Stomach (tissue), 8 donors: ENCODE measurements at regions not wholly inside any gene's neighbourhood (a gene's known extent, or its start where the extent isn't known, plus 50 kb on each side); places are given as distances from the start of the nearest gene placed in this dataset.
A peak's percentile ranks its signal among the peaks of the same experiment; 100 is the strongest.

Source experiments
- DNase-seq, 2 donors: peaks; one replicate each; pipeline versions ENCODE4 v3.0.0 to v3.0.0-alpha.2; 2013 to 2019
- H3K27ac ChIP-seq, 5 donors: fragments of 200-600 bp in 4 of 5; sonication (generic) in 4 of 5; one replicate each; pipeline ENCODE4 v1.5.1; 2013 to 2019; ENCODE audit warnings: mild to moderate bottlenecking in 1 of 5, moderate library complexity in 1 of 5
- H3K27me3 ChIP-seq, 3 donors: fragments of 200-600 bp; sonication (generic); one replicate each; pipeline ENCODE4 v1.5.1; 2017 to 2019; ENCODE audit warnings: mixed run types in 1 of 3
- H3K36me3 ChIP-seq, 4 donors: fragments of 200-600 bp; sonication (generic); 1 replicate in 3 of 4; 2 replicates in 1 of 4; pipeline ENCODE4 v1.5.1; 2016 to 2019
- H3K4me1 ChIP-seq, 4 donors: fragments of 200-600 bp; sonication (generic); one replicate each; pipeline ENCODE4 v1.5.1; 2016 to 2019
- H3K4me3 ChIP-seq, 4 donors: fragments of 200-600 bp; sonication (generic) in 3 of 4; one replicate each; pipeline ENCODE4 v1.5.1; 2016 to 2019; ENCODE audit warnings: mild to moderate bottlenecking in 1 of 4
- H3K9me3 ChIP-seq, 4 donors: fragments of 200-600 bp; sonication (generic); one replicate each; pipeline ENCODE4 v1.5.1; 2016 to 2019
- CTCF ChIP-seq, 7 experiments: fragments of 450-650 bp in 4 of 7; fragments of 200-600 bp in 3 of 7; sonication (generic) in 3 of 7; IDR thresholded peaks; one replicate each; pipeline ENCODE4 v1.5.1; 2016 to 2019; ENCODE audit warnings: antibody characterized with exemption in 7 of 7, control low read depth in 2 of 7, mild to moderate bottlenecking in 1 of 7
- EP300 ChIP-seq: sonication (generic); formaldehyde crosslinking; IDR thresholded peaks from one replicate; pipeline ENCODE4 v1.6.1; 2017; ENCODE audit warnings: antibody characterized with exemption
- POLR2A ChIP-seq, 4 donors: fragments of 450-650 bp; IDR thresholded peaks; one replicate each; pipeline ENCODE4 v1.6.1; 2016; ENCODE audit warnings: antibody characterized with exemption in 4 of 4, control low read depth in 2 of 4, mild to moderate bottlenecking in 1 of 4, moderate library complexity in 1 of 4
- POLR2AphosphoS5 ChIP-seq, 3 donors: sonication (generic); formaldehyde crosslinking; IDR thresholded peaks; one replicate each; pipeline ENCODE4 v1.6.1; 2016; ENCODE audit warnings: antibody characterized with exemption in 3 of 3
- WGBS, 5 donors: extraction: QIAGEN DNeasy Blood & Tissue Kit in 3 of 5; methylation state at CpG; one replicate each; pipeline versions ENCODE4 v1.1.5 to v1.1.7; 2013 to 2018; 5-methylcytosine and 5-hydroxymethylcytosine counted together
- intact Hi-C: fragments of 100-400 bp; cut with DNase I; formaldehyde crosslinking; loops from one replicate; pipeline ENCODE4 v1.15.1; 2023; ENCODE audit warnings: low total_unique reads
- donor health status: healthy with polysubstance abuse.
- donor health status: Bipolar disorder and iron deficiency.
- donor health status: healthy.

- 82 to 86% (median 83%) methylated on average over 2 of the region's 2 CpGs for WGBS, 5 donors
- Histone ChIP-seq H3K27me3 (no peaks in the 10 kb centered on the region), H3K9me3 (no peaks in the 10 kb centered on the region), H3K27ac (no peak overlapping the region), H3K36me3 (no peaks in the 10 kb centered on the region), H3K4me3 (no peak overlapping the region), H3K4me1 (no peaks in the 10 kb centered on the region)
- intact Hi-C loops = no loop called here
- DNase-seq = no peak
- TF ChIP-seq POLR2A (IDR thresholded peaks at IDR 0.05) (no peak), POLR2AphosphoS5 (IDR thresholded peaks at IDR 0.05) (no peak), CTCF (IDR thresholded peaks at IDR 0.05) (no peak), EP300 (no peak)
These were observed 121.0 kb upstream of the SH3BP4 start for GRCh38 chr2:234830853-234831252.

GRCh38 chr2:234829074-234829455 lies 122.8 kb upstream of the SH3BP4 start:
- Histone ChIP-seq H3K9me3 (no peaks in the 10 kb centered on the region), H3K27ac (no peak overlapping the region), H3K27me3 (no peaks in the 10 kb centered on the region), H3K4me1 (peaks cover 0 to 6% (median under 1%) of the 10 kb centered on the region in 4 donors), H3K4me3 (no peak overlapping the region), H3K36me3 (no peaks in the 10 kb centered on the region)
- TF ChIP-seq POLR2AphosphoS5 (IDR thresholded peaks at IDR 0.05) = no peak
- TF ChIP-seq EP300 = no peak
- TF ChIP-seq POLR2A (IDR thresholded peaks at IDR 0.05) = no peak
- TF ChIP-seq CTCF (IDR thresholded peaks at IDR 0.05) = no peak
- 81 to 92% (median 84%) methylated on average over 4 of the region's 4 CpGs for WGBS, 5 donors
- intact Hi-C loops = no loop called here
- no peak for DNase-seq

GRCh38 chr2:234828382-234829073 lies 123.3 kb upstream of the SH3BP4 start:
- no peak for DNase-seq
- Histone ChIP-seq H3K27ac (peak overlapping the region in 1 of 5 donors; percentile 15), H3K9me3 (no peaks in the 10 kb centered on the region), H3K4me1 (peaks cover 0 to 12% (median 6%) of the 10 kb centered on the region in 4 donors), H3K4me3 (no peak overlapping the region), H3K36me3 (no peaks in the 10 kb centered on the region), H3K27me3 (no peaks in the 10 kb centered on the region)
- TF ChIP-seq CTCF (IDR thresholded peaks at IDR 0.05) (no peak), EP300 (no peak), POLR2AphosphoS5 (IDR thresholded peaks at IDR 0.05) (no peak), POLR2A (IDR thresholded peaks at IDR 0.05) (no peak)
- intact Hi-C loops = no loop called here
- WGBS, 5 donors = 62 to 81% (median 72%) methylated on average over 8 to 10 of the region's 10 CpGs

GRCh38 chr2:234827096-234827860 lies 124.5 kb upstream of the SH3BP4 start:
- no peaks in the 10 kb centered on the region for H3K9me3 ChIP-seq
- H3K4me1 ChIP-seq = peaks cover 0 to 13% (median 8%) of the 10 kb centered on the region in 4 donors
- 86 to 93% (median 91%) methylated on average over 2 of the region's 2 CpGs for WGBS, 5 donors
- H3K4me3 ChIP-seq = no peak overlapping the region
- DNase-seq = no peak
- intact Hi-C loops = no loop called here
- H3K36me3 ChIP-seq = no peaks in the 10 kb centered on the region
- no peak for TF ChIP-seq POLR2AphosphoS5 (IDR thresholded peaks at IDR 0.05)
- TF ChIP-seq EP300 = no peak
- TF ChIP-seq POLR2A (IDR thresholded peaks at IDR 0.05) = no peak
- TF ChIP-seq CTCF (IDR thresholded peaks at IDR 0.05) = no peak
- peak overlapping the region in 1 of 5 donors; percentile 15 for H3K27ac ChIP-seq
- no peaks in the 10 kb centered on the region for H3K27me3 ChIP-seq
